KG1 (cell line): ENCODE measurements at regions not wholly inside any gene's neighbourhood (a gene's known extent, or its start where the extent isn't known, plus 50 kb on each side); places are given as distances from the start of the nearest gene placed in this dataset.
"Not testable (repeated sequence)": the region's sequence is repeated elsewhere in the genome, so short reads cannot be mapped to it uniquely, and the experiment has no call there.

ENCODE experiments used
- DNase-seq: peaks from one replicate; lab custom pipeline; 2025; lab: John Stamatoyannopoulos, UW

DNA sequence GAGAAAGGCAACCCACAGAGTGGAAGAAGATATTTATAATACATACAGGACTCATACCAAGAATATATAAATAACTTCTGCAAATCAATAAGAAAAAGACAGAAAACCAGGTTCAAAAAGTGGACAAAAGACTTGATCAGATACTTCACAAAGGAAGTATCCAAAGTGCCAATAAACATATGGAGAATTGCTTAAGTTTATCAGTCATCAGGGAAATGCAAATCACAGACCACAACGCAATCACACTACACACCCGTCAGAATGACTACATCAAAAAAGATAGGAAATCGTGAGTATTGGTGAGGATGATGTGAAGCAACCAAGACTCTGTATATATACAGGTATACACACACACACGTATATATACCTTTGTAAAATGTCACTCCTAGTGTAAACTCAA is 180.6 kb downstream of the FAM43A start:
- no peak for DNase-seq

GRCh38 chr3:194867270-194867983 is 181.7 kb downstream of the FAM43A start:
- no peak for DNase-seq

DNA sequence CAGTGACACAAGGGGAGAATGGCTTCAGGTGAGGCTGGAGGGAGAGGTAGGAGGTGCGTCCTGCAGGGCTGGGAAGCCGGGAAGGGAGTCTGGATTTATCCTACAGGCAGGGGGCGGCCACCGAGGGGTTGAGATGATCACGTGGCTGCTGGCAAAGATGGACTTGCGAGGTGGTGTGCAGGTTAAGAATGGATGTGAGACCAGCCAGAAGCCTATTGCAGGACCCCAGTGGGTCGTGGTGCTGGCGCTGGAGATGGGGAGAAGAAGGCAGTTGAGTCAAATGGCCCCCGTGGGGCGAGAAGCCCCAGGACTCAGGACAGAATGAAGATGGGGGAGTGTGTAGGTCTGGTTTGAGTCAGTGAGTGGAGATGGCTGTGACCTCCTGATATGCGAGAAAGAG is 183.1 kb downstream of the FAM43A start:
- no peak for DNase-seq

DNA sequence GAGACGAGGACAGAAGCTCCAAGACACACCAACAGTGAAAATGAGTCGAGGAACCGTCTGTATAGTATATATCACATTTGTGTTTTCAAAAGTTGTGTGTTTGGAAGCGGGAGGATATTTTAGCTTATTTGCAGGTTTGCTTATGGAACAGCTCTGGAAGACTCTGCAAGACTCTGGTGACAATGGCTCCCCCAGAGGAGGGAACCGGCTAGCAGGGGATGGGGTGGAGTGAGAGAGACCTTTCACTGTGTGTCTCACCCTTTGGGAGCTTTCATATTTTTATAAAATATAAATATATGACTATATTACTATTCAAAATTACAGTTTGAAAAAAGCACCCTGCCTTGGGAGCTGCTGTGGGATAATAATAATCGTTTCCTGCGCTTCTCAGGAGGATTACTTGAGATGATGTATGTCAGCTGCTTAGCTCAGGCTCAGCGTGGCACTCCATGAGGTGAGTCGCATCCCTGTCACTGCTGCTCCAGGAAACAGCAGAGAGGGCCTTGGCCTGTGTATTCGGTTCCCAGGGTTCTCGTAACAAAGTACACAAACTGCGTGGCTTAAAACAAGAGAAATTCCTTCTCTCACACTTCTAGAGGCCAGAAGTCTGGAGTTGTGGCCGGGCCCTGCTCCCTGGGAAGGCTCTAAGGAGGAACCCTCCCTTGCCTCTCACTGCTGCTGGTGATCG is 183.9 kb downstream of the FAM43A start:
- DNase-seq, result no peak

DNA sequence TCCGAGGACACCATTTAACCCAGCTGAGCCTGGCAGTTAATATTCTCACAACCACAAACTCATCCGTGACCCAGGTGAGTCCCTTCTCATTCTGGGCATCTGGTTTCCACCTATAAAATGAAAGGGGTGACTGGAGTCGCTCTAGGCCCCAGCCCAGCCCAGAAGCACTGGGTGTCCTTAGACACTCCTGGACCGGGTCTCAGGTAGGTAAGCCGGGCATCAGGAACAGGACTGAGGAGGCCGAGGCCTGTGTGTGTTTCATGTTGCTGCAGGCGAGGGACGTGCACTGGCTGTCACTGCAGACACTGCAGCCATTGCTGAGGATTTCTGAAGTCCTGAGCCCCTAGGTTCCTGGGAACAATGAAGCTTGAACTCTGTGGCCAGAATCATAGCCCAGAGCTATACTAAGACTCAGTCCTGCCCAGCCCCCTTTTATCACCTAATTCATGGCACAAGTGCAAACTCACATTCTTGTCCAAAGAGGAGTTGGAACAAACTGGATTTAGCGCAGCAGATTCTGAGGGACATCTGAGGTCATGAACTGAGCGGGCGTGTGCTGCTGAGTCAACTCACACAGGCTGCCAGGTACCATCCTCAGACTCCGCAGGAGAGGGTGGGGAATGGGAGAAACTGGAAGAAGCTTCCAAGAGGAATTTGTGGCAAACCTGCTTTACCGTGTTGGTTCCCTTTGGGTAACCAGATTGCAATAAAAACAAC is 184.9 kb downstream of the FAM43A start:
- DNase-seq, result no peak

GRCh38 chr3:194871143-194871863 is 185.6 kb downstream of the FAM43A start:
- no peak for DNase-seq

GRCh38 chr3:194871864-194872668 is 186.4 kb downstream of the FAM43A start:
- DNase-seq, result no peak

DNA sequence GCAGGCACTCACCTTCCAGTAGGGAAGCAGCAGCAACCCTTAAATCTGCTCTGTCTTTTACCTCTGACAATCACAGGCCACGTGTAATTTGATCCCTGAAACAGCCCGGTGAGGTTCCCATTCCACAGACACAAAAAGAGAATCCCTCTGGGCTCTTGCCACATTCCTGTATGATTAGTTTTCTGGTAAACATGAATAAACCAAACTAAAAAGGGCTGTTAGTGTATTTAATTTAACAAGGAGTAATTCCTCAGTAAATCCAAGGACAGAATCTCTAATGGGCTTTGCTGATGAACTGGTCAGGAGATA is 186.9 kb downstream of the FAM43A start:
- no peak for DNase-seq

DNA sequence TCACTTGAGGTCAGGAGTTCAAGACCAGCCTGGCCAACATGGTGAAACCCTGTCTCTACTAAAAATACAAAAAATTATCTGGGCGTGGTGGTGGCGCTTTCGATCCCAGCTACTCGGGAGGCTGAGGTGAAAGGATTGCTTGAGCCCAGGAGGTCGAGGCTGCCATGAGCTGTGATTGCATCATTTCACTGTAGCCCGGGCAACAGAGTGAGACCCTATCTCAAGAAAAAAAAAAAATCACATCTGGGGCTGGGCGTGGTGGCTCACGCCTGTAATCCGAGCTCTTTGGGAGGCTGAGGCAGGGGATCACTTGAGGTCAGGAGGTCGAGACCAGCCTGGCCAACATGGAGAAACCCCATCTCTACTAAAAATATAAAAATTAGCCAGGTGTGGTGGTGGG is 187.8 kb downstream of the FAM43A start:
- DNase-seq, result not testable (repeated sequence)

DNA sequence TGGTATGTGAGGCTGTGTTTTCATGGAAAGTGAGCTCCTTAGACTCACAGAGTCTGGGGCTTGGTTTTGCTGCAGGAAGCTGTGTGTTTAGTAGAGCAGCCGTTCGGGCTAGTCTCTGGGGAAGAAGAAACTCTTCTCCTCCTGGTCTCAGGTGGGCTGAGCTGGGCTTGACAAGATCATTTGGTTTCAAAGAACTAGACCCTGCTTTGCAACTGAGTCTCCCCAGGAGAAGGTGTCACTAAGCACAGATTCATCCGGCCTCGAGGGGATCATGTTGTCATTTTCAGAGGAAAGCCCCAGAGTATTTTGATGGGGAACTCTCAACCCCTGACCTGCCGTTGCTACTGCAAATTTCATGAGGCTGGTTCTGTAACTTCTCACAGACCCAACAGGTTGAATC is 188.5 kb downstream of the FAM43A start:
- no peak for DNase-seq

DNA sequence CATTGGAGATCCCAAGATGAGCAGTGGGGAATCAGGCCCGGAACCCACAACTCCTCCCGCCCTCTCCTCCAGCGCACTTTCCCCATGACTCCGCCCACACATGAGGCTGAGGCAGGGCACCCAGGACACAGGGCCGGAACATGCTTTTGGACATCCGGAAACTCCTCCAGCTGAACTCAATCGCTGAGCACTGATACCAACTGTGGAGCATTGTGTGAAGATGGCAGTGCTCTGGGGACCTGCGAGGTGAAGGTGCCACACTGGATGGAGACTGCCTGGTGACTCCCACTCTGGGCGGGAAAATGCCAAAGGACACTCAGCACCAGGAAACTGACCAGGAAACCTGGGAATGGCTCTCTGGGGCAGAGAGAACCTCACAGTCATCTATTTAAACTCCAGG is 189.1 kb downstream of the FAM43A start:
- no peak for DNase-seq

DNA sequence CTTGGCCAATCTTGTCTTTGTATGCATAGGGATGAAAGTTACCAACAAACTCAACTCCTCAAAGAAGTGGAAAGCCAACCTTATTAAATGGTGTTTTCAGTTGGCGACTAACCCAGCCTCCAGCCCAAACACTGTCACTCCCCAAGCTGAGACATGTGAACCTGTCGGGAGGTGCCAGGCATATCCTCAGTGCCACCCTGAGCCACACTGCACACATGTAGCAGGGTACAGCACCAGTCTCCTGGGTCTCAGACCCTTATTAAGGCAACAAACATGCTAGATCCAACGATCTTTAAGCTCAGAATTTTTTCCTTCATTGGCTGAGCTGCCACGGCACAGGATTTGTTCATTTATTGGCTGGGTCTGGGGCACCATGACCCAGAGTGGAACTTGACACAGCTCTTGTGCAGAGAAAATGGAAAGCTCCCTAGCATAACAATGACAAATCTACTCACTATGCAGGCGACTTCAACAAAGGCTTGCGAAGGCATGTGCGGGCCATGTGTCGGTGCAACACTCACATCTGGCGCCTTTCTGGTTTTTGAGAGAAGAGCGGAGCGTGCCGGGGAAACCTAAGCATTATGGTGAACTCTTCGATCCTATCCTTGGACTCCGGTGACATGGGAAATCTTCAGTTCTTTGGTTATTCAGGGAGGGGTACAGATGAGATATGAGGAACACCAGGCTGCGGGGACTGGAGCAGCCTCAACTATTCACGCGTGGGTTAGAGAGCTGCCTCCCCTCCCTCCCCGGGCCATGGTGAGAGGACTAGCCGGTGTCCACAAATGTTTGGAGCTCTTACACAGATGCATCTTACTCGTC is 190.1 kb downstream of the FAM43A start:
- no peak for DNase-seq

- DNase-seq, result no peak
Measured at GRCh38 chr3:194876403-194877095, 190.9 kb downstream of the FAM43A start.

- no peak for DNase-seq
Measured at GRCh38 chr3:194877291-194878119, 191.8 kb downstream of the FAM43A start.

GRCh38 chr3:194879126-194879877 is 193.6 kb downstream of the FAM43A start:
- DNase-seq, result no peak

DNA sequence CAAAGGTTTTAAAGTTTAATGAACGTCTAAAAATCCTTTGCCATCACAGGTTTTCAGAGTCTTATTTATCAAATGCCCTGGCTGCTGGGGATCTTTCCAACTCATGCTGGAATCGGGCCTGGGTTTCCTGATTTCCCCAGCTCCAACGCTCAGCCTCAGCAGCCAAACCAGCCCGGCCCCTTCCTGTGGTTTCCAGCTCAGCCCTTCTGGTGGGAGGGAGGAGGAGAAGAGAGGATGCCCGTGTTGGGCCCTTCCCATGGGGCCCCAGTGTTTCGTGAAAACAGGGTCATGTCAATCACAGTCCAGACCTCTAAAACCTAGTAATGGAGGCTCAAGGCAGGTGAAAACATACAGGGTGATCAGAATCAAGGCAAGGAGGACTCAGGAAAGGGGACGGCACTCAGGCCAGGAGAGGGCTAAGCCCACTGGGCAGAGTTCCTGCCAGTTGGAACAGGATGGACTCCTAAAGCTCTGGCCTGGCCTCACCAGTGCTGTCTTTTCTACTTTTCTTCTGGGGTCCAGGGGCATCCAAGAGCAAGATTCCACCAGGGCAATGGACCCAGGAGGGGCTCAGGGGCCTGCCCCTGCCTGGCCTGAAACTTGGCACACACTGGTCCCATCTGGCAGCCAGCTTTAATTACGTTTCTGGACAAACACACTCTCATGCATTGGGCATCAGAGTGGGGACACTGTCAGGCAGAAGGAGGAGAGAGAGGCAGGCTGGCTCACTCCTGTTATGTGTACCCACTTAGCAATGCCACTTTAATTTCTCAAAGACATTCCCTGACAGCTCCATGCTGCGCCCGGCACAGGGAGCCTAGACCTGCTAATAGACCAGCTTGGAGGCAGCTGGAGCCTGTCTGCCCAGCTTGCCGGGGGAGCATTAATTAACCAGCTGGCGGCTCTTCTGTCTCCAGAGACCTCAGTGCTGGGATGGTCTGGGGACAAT is 194.6 kb downstream of the FAM43A start:
- DNase-seq, result no peak
